ENCODE measurements at regions not wholly inside any gene's neighbourhood (a gene's known extent, or its start where the extent isn't known, plus 50 kb on each side); places are given as distances from the start of the nearest gene placed in this dataset.
"Not testable (repeated sequence)": the region's sequence is repeated elsewhere in the genome, so short reads cannot be mapped to it uniquely, and the experiment has no call there.

DNA sequence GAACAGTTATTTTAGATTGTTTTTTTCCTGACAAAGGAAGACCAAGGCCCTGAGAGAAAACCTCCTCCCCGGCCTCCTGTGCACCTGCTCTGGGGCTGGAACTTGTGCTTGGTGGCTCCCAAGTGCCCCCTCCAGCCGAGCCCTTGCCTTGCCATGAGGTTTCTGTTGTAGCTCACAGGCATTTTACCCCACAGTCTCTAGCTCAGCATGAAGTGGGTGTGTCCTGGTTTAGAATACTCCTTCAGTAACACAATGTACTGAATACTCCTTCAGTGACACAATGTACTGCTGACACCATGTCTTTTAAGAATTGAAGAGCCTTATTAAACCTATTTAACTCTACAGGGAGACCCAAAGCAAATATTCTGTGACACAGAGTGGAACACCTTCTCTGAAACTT lies 116.1 kb downstream of the OR4M2 start:
- not testable (repeated sequence) for DNase-seq (ENCODE audit: low read depth in 4 of 4, low spot score in 1 of 4)

DNA sequence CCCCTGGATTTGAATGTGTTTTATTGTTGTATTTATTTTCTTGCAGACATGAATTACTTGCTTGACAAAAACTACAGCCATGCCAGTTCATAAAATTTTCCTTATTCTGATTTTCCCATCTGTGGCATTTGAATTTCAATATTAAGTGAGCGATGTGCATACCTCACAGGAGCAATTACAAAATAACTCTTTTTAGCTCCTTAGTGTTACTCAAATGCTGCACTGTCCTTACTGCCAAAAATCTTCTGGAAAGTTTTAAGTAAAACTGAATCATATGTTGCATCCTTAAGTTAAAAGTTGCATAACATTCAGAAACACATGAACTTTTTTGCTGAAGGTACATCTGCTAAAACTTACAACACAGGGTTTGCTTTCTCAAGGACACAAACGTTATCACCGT lies 120.1 kb downstream of the OR4M2 start:
- DNase-seq (ENCODE audit: low read depth in 4 of 4, low spot score in 1 of 4), result not testable (repeated sequence)

DNA sequence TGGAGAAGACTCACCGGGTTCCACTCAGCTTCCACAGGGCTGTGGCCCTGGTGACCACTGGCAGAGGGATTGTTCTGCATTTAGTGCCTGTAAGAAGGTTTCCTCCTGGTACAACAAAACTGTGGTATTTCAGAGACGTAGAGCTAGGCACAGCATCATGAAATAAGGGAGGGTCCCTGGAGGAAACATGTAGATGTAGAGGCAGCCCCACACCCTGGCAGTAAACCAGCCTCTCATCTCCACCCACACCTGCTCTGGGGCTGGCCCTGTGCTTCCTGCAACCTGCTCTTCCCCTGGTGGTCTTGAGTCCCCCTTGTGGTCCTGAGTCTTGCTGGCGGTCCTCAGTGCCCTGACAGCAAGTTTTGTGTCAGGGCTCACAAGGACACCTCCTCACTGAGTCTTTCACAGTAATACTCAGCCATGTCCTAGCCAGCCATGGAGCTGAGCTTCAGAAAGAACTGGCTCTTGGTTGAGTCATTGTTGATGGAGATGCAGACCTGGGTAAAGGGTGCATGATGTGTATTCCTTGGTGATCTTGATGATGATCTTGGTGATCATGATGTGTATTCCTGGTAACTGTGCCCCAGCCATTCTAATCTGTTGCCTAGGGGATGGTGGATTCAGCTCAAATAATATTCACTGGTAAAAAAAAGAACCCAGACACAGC lies 121.8 kb downstream of the OR4M2 start:
- DNase-seq (ENCODE audit: low read depth in 4 of 4, low spot score in 1 of 4), result not testable (repeated sequence)

DNA sequence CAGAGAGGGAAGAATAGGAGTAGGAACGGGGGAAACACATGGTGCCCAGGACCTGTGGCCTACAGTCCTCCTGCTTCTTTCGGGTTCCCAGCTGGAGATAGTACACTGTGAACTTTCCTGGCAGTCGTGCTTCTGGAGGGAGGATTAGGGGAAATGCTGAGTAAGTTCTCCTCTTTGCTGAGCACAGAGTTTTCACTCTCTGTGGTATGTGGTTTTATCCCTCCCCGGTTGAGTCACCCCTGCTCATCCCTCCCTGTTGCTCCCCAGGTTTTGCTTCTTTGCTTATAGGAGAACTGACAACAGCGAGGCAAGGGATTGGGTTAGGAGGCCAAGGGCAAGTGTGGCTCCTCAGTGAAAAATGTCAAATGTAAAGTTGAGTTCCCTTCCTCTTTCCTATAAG lies 122.9 kb downstream of the OR4M2 start:
- DNase-seq (ENCODE audit: low read depth in 4 of 4, low spot score in 1 of 4), result not testable (repeated sequence)

DNA sequence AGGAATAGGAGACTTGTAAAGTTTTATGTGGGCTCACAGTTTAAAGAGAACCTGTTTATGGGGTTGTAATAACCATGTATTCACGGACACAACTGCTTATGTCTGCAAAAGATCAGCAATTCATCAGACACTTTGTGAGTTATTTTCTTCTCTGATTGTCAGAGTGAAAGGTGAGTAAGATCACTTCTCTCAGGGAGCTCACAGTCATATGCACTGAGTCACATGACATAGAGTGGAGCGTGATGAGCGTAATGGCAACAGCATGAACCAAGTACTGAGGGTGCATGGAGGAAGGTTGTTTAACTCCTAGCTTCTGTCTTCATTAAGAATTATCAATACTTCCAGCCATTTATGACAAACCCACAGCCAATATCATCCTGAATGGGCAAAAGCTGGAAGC lies 128.8 kb downstream of the OR4M2 start:
- DNase-seq (ENCODE audit: low read depth in 4 of 4, low spot score in 1 of 4), result not testable (repeated sequence)

DNA sequence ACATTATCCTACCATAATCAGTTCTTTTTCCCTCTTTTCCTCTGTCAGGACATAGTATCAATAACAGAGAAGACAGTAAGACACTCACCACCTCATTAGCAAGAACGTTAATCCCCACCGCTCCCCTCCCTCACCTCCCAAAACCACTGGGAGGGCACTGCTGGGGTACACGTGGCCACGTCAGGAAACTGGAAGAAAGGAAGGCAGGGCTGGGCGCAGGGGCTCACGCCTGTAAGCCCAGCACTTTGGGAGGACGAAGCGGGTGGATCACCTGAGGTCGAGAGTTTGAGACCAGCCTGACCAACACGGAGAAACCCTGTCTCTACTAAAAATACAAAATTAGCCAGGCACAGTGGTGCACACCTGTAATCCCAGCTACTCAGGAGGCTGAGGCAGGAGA lies 142.3 kb downstream of the OR4M2 start:
- not testable (repeated sequence) for DNase-seq (ENCODE audit: low read depth in 4 of 4, low spot score in 1 of 4)

DNA sequence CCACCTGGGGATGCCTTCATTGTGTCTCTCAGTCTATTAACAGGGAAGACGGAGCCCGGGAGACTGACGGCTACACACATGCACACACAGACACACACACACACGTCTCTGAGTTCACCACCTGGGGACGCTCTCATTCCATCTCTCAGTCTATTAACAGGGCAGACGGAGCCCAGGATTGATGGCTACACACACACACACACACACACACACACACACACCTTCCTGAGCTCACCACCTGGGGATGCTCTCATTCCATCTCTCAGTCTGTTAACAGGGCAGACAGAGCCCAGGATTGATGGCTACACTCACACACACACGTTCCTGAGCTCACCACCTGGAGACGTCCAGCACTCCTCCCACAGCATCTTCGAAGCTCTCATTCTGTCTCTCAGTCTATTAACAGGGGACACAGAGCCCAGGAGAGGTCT lies 143.9 kb downstream of the OR4M2 start:
- no peak for DNase-seq (ENCODE audit: low read depth in 4 of 4, low spot score in 1 of 4)

DNA sequence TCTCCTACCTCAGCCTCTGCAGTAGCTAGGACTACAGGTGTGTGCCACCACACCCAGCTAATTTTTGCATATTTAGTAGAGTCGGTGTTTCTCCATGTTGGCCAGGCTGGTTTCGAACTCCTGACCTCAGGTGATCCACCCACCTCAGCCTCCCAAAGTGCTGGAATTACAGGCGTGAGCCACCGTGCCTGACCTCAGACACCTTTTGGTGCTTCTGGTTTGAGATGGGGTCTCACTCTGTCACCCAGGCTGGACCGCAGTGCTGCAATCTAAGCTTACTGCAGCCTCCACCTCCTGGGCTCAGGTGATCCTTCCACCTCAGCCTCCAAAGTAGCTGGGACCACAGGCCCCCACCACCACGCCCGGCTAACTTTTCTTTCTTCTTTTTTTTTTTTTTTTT lies 144.6 kb downstream of the OR4M2 start:
- not testable (repeated sequence) for DNase-seq (ENCODE audit: low read depth in 4 of 4, low spot score in 1 of 4)

DNA sequence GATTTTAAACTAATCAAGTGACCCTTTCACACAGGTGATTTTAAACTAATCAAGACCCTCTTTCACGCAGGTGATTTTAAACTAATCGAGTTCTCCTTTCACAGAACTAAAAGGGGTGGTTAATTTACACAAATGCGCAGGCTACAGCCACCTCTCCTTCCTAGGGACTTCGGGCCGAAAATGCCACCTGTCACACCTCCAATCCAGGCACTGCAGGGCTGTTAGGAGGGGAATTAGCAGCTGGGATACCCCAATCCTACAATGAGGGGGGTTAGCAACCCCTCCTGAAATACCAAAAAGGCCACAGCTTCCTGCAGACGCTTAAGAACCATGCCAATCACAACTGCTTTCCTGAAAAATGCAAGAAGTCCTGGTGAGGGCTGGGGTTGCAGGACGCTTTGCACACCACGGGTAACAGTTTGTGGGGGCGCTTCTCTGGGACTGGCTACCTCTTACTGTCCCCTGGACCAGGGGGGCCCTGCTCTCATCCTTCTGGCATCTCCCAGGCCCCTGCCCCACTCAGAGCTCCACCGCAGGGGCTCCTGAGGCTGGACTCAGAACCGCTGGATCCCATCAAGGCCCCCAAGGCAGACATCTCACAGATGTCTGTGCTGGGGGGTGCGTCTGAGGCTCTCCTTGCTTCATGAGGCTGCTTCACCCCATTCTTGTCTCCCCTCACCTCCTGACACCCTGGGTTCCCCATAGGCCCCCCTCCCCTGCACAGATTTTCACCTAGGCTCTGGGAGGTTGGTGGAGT lies 145.9 kb downstream of the OR4M2 start:
- no peak for DNase-seq (ENCODE audit: low read depth in 4 of 4, low spot score in 1 of 4)

DNA sequence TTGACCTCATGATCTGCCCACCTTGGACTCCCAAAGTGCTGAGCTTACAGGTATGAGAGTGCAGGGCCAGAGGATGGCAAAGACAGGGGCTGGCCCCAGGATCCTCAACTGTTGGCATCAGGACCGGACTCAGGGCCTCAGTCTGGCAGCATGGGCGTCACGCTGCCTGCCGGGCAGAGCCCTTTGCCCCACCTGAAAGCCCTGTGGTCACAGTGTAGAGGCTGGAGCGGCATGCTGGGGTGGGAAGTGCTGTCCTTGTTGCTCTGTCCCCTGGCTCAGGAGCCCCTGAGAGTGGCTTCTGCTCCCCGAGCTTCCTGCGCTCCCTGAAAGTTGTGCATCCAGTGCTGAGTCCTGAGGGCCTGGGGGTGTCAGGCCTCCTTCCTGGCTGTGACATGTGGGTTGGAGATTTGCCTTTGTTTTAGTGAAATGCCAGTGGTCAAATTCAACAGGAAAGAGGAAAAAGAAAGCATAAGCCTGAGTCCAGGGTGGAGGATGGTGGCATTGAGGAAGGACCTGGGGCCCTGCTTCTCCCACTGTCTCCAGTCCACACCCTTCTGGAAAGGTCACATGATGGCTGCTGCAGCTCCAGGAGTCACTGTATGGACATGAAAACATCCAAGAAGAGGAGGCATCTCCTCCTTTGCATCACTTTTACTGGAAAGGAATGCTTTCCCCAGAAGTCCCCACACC lies 147.2 kb downstream of the OR4M2 start:
- no peak for DNase-seq (ENCODE audit: low read depth in 4 of 4, low spot score in 1 of 4)

DNA sequence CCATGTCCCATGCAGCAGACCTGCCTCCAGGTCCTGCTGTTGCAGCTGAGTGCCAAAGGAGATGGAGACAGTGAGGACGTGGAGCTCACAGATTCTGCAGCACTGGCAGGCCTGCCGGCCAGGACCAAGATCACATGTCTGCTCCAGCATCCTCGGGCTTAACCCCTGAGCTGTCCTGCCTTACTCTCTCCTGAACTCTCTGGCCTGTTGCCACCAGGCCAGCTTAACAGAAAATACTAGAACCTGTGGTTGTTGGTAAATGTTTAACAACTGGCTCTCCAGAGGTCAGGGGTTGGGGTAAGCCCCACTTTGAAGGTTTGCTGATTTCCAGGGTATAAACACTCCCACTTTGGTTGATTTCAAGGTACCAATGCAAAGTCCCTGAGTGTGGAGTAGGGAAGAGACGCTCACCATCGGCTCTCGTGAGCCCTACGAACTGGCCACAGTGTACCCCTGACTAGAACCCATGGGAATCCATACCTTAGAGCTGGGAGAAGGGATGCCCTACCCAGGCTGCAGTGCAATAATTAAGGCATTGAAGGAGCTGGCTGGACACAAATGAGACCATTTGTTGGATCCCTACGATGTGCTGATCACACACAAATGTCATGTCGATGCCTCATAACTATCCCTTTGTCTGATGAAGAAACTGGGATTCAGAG lies 147.9 kb downstream of the OR4M2 start:
- DNase-seq (ENCODE audit: low read depth in 4 of 4, low spot score in 1 of 4), result no peak

DNA sequence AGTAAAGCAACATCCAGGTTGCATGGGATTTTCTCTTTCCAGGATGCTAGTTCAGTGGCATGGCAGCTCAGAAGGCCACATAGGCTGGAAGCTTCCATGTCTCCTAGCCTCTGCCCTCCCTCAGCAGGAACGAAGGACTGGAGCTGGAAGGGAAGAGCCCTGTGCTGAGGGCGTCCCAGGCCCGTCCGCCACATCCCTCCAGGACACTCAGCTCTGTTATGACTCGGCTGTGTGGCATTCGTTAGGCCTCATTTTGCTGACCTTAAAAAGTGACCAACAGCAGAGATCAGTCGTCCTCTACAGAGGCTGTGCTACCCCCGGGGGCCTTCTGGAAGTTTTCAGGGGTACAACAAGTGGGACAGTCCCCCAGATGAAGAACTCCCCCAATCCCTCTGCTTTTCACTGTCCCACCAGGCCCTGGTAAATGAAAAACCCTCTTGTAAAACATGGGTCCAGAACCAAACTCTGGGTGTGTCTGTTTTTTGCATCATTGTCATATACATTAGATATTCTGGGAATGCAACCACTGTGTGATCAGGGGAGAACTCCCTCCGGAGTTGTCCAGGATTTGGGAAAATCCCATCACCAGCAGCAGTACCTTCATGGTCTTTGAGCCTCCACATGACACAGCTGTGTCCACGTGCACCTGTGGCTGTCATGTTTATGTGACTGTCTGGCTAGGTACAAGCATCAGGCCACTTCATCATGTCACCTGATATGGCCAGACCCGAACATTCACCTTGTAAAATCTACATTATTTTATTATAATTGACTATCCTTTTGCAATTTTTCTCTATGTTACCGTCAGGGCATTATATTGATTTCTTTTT lies 149.9 kb downstream of the OR4M2 start:
- no peak for DNase-seq (ENCODE audit: low read depth in 4 of 4, low spot score in 1 of 4)

DNA sequence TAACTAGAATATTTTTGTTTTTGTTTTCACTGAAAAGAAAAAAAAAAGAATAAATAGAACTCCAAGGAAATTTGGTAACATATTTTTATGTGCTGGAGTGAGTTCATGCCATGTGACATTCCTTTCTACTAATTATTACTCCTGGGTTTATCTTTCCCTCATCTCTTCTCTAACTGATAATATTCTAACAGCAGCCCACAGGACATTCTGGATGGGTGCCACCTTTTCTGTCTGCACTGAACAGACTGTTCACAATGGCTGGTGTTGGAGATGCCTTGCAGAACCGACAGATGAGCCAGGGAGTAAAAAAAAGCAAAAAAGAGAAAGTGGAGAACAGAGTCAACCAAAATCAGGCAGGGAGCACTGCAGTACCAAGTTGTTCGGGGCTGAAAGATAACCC lies 151.3 kb downstream of the OR4M2 start:
- no peak for DNase-seq (ENCODE audit: low read depth in 4 of 4, low spot score in 1 of 4)

DNA sequence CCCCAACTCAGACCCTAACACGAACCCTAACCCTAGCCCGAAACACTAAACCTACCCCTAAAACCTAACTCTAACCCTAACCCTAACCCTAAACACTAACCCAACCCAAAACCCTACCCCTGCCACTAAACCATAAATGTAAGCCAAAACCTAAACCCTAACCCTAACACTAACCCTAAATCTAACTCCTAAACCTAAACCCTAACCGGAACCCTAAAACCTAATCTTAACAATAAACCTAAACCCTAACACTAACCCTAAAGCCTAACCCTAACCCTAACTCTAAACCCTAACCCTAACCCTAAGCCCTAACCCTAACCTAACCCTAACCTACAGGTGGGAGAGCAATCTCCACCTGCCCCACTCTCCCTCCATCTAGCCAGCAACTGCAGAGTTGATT lies 152.3 kb downstream of the OR4M2 start:
- DNase-seq (ENCODE audit: low read depth in 4 of 4, low spot score in 1 of 4), result no peak

DNA sequence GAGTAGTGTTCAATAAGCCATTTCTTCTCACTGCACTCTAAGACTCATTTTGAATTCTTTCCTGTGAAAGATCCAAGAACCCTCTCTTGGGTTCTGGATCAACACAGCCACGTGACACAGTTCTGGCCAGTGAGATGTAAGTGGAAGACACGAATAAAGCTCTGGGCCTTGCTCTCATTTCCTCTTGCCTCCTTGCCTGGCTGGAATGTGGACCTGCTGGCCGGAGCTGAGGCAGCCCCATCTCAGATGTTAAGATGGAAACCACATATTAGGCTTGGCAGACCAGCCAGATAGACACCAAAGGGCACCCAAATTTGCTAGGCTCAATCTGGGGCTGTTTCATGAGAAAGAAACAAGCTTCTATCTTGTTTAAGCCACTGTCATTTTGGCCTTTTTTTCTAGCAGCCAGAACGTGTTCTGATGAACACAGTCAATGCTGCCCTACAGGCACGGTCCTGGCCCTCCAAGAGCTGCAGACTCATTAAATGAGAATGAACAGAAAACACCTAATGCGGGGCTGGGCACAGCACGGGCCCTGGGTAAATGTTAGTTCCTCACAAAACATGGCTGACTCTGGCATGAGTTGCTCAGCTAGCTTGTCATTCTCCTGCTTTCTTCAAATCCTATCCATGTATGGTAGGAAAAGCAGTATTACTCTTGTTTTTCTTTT lies 155.1 kb downstream of the OR4M2 start:
- DNase-seq (ENCODE audit: low read depth in 4 of 4, low spot score in 1 of 4), result not testable (repeated sequence)

DNA sequence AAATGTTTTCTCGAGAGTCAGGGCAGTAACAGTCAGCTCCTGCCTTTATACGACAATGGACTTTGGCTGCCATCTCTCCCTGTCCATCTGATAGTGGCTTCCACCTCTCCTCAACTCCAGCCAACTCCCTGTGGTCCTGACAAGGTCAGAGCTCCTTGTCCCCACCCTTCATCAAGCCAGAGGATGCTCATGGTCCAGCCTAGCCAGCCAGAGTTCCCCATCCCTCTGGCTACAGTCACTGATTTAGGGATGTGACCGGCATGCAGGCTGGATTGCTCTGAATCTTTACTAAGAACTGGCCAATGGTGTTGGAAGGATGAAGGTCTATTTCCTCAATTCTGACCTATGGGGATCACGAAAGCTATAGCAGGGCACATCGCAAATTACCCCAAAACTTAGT lies 156.1 kb downstream of the OR4M2 start:
- DNase-seq (ENCODE audit: low read depth in 4 of 4, low spot score in 1 of 4), result no peak

DNA sequence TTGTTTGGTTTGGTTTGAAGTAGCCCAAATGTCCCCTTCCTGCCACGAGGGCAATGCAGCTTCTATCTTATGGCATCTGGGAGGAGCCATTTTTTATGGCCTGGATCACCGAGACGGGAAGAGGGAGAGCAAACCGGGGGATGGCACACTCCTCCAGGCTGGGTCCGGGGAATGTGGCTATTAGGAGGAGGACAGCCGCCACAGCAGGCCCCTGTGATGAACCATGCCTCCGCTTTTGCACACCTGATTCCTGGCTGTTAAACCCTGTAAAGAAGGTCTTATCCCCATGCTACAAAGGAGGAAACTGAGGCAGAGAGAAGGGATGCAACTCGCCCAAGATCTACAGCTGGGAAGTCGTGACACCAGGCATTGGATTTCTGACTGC lies 157.6 kb downstream of the OR4M2 start:
- no peak for DNase-seq (ENCODE audit: low read depth in 4 of 4, low spot score in 1 of 4)

DNA sequence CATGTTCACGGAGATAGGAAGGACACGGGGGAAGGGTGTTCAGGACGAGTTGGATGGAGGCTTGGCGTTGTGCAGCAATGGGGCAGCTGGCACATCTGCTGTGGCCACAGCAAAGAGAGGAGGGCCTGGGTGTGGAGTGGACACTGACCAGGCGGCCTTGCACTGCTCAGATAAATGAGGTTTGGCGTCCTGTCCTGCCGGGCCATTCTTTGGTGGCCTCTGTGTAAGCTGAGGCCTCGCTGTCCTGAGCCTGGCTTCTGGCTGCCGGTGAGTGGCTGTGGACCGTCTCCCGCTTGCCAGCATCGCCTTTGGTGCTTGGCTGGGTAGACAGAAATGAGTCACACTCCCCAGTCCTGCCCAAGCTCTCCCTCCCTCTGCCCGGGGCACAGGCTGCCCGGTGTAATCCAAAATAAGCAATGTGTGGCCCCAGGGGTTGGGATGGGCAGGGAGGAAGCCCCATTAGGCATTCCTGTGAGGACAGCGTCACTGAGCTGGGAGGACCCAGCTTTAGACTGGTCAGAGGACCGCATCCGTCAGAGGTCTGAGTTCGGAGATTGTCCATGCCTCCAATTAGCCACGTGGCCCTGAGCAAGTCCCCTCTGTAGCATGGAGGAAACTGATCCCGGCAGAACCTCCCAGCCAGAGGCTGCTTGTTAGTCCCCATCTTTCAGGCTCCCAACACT lies 158.1 kb downstream of the OR4M2 start:
- DNase-seq (ENCODE audit: low read depth in 4 of 4, low spot score in 1 of 4), result not testable (repeated sequence)

DNA sequence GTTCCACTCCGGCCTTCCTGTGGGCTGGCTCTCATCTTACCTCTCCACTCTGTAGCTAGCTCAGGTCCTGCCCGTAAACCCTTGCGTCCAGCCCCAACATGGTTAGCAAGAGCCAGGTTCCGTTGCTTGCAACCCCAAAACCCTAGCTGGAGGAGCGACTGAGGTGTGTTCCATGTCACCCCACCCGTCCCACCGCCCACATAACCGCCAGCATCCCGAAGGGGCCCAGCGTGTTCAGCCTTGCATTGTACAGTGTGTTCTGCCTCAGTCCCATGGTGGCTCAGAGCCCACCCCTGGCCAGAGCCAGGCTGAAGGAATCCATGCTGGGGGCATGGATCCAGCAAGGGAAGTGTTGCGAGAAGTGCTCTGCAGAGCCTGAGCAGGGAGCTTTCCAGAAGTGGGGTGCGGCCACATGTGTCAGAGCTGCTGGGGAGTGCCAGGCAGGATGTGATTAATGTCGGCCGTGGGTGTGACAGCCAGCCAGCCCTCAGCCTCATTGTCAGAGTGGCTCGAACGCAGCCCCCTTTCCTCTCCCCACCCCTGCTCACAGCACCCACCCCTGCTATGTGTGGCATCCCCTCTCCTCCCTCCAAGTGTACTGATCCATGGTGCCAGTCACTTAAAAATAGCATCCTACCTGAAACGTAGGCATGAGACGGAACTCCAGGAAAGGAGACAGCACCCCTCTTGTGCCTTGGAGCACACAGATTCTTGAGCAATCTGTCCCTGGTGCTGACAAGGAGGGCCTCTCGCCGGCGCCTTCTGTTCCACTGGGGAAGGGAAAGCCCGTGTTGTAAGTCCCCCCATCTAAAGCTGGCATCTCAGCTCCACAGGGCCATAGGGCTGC lies 158.9 kb downstream of the OR4M2 start:
- DNase-seq (ENCODE audit: low read depth in 4 of 4, low spot score in 1 of 4), result not testable (repeated sequence)
